Fibroblast of mammary gland (primary cell): ENCODE measurements at regions not wholly inside any gene's neighbourhood (a gene's known extent, or its start where the extent isn't known, plus 50 kb on each side); places are given as distances from the start of the nearest gene placed in this dataset.

Source experiments
- DNase-seq: peaks from one replicate; pipeline ENCODE4 v3.0.0-alpha.2; 2010; ENCODE audit warnings: low read depth
- H3K4me3 ChIP-seq: 2 replicates; pipeline ENCODE4 v1.5.1; 2011; ENCODE audit warnings: low read depth, mild to moderate bottlenecking, low read length, moderate library complexity; ENCODE audit not compliant: control insufficient read depth
- TF ChIP-seq, protein P1 (sequence below): conservative IDR thresholded peaks from 2 replicates; pipeline ENCODE4 v1.5.1; 2011; ENCODE audit warnings: low read depth, low read length, inconsistent platforms; ENCODE audit not compliant: control insufficient read depth, insufficient read depth

DNA sequence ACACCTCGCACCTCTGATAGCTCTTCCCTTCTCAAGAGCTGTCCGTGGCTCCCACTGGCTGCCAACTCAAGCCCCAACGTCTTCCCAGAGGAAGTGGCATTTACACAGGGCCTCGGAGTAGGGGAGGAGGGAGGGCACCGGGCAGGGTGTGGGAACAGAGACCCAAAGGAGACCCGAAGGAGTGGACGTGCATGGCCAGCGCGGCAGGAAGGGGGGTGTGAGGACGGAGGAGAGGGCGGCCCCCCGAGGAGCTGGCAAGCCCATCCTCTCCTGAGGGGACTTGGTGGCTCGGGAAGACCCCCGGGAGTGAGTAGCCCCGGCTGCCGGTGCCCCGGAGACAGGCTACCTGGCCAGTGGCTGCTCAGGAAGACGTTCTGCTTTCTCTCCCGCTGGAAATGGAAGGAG is 85.9 kb downstream of the FOXL3 start:
- no peak for DNase-seq
- H3K4me3 ChIP-seq: no peak overlapping the region

GRCh38 chr7:376306-377079 is 86.5 kb downstream of the FOXL3 start:
- TF ChIP-seq, protein P1, sequence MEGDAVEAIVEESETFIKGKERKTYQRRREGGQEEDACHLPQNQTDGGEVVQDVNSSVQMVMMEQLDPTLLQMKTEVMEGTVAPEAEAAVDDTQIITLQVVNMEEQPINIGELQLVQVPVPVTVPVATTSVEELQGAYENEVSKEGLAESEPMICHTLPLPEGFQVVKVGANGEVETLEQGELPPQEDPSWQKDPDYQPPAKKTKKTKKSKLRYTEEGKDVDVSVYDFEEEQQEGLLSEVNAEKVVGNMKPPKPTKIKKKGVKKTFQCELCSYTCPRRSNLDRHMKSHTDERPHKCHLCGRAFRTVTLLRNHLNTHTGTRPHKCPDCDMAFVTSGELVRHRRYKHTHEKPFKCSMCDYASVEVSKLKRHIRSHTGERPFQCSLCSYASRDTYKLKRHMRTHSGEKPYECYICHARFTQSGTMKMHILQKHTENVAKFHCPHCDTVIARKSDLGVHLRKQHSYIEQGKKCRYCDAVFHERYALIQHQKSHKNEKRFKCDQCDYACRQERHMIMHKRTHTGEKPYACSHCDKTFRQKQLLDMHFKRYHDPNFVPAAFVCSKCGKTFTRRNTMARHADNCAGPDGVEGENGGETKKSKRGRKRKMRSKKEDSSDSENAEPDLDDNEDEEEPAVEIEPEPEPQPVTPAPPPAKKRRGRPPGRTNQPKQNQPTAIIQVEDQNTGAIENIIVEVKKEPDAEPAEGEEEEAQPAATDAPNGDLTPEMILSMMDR: no peak
- no peak overlapping the region for H3K4me3 ChIP-seq
- DNase-seq: no peak

More for the DNA sequence above, 85.9 kb downstream of the FOXL3 start:
- TF ChIP-seq, protein P1: no peak

DNA sequence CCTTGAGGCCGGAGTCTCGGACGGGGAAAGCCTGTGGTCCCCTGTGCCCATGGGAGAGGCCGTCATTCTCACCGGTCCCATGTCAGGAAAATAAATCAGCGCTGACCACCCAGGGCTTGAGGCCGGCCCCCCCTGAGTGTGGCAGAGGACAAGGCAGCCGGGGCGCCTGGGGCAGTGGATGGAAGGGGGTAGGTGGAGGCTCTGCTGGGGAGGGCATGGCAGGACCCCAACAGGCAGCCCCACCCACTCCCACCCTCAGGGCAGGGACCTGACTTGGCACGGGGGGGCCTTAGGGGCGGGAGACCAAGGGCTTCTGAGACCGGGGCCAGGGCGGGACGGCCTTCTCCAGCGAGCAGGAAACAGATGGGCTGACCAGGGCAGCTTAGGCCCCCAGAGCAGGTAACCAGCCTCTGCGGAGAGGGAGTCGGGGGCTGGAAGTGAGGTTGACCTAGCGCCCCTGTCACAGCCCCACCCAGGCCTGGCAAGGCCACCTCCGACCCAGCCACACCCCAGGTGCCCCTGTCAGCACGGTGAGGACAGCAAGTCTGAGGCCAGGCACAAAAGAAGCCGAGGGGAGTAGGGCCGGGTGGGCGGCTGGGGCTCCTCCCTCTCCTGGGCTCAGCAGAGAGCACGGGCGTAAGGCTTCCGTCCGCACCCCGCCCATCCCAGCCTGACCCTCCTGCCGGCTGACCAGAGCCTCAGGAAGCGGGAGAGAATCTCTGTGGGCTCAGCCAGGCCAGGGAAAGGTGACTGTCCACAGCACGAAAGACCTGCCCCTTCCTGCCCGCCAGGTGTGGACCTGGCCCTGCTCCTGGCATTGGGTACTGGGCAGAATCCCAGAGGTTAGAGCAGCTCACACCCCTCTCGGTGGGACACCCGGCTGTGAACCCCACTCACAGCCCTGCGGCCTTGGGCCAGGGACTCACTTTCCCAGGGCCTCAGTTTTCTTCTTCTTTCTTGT is 87.4 kb downstream of the FOXL3 start:
- DNase-seq: no peak

DNA sequence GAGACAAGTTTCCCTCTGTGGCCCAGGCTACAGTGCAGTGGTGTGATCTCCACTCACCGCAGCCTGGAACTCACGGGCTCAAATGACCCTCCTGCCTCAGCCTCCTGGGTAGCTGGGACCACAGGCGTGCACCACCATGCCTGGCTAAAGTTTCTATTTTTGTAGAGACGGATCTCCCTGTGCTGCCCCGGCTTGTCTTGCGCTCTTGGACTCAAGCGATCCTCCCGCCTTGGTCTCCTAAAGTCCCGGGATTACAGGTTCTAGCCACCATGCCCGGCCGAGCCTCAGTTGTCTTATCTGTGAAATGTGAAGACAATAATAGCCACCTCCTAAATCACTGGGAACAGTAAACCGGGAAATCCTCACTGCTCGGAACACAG is 88.1 kb downstream of the FOXL3 start:
- no peak for DNase-seq
- TF ChIP-seq, protein P1: no peak

More for the DNA sequence above, 87.4 kb downstream of the FOXL3 start:
- TF ChIP-seq, protein P1: no peak
- no peak overlapping the region for H3K4me3 ChIP-seq

DNA sequence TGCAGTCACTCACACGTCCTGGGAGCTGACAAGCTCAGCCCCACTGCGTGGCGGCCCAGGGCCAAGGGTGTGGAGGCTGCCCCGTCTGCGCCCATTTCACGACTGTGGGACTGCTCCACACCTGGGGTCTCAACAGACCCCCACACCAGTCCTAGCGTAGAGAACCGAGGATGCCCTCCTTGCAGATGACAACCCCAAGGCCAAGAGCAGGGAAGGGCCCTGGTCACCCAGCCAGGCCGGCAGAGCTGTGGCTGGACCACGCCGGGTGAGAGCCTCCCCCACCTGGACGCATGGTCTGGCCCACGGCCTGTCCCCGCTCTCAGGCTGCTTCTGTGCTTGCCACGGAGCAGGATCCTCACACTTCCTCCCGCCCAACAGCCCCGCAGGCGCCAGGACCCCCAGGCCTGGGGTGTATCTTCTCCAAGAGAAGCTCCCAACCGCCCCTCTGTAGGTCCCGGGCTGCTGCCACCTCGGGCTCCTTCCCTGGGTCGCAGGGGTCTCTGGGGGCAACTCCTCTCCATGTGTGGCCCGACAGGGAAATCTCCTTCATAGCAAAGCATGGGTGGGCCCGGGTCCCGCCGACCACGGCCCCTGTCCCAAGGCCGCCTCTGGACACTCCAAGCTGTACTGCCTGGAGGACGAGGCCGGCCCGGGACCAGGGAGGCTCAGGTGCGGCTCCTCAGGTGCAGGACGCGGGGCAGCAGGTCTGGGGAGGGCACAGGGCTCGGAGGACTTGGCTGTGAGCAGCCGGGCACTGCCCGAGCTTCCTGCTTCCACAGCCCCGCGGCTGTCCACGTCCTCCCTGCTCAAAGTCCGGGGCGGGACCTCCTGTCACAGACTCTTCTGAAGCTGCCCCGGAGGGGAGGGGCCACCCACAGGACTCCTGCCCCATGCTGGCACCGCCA is 88.8 kb downstream of the FOXL3 start:
- TF ChIP-seq, protein P1: no peak
- H3K4me3 ChIP-seq: no peak overlapping the region
- no peak for DNase-seq

More for the DNA sequence above, 88.1 kb downstream of the FOXL3 start:
- no peak overlapping the region for H3K4me3 ChIP-seq

- TF ChIP-seq, protein P1: no peak
- DNase-seq: no peak
- no peak overlapping the region for H3K4me3 ChIP-seq
Observed at GRCh38 chr7:379456-380138, 89.6 kb downstream of the FOXL3 start.
